ENCODE measurements at regions not wholly inside any gene's neighbourhood (a gene's known extent, or its start where the extent isn't known, plus 50 kb on each side); places are given as distances from the start of the nearest gene placed in this dataset.

DNA sequence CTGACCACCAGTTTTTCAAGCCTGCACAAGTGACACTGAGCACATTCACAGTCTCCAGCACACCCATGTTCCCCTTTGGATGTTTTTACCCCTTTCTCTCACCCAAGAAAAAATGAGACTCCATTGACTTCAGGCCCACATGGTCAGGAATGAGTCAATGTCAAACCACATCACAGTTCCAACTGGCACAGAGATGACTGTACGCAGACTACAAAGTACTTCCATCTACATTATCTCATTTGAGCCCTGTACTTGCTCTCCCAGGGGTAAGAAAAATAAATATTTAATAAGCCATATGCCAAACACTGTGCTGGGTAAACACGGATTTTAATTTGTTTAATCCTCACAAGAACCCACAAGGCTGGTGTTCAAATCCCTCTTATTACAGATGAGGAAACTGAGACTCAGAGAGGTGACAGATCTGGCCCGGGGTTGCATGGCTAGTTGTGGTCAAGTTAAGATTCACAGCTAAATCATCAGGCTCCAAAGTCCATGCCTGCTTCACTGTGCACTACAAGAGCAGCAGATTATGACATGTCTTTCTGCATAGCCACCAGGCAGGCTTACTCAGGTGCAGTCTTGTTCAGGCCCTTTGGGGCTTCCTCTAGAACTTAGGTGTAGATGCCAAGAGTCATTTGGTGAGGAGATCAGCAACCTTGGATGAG is 106.1 kb downstream of the TXNL1 start:
- no TSS peak for BruUV-seq (replicated peaks)
- Histone ChIP-seq H3K9me3 (ENCODE audit: control insufficient read depth, insufficient read depth, low read depth, low read length) (no peaks in the 10 kb centered on the region), H3K4me1 (ENCODE audit: control insufficient read depth, insufficient read depth, low read length) (no peaks in the 10 kb centered on the region), H3K27ac (ENCODE audit: low read length) (no peak overlapping the region), H3K36me3 (ENCODE audit: control insufficient read depth, insufficient read depth, low read length) (no peaks in the 10 kb centered on the region), H3K27me3 (ENCODE audit: control insufficient read depth, insufficient read depth, low read length) (no peaks in the 10 kb centered on the region), H3K4me3 (ENCODE audit: low read depth in 2 of 2, low read length in 2 of 2) (no peak overlapping the region)
- in situ Hi-C loops (cut with HindIII; ENCODE audit: low pct_unique_long_range_greater_than_20kb, low sequenced_read_pairs): no loop called here
- ChIA-PET POLR2A (no interaction called here), CTCF (no interaction called here)
- intact Hi-C loops (cut with micrococcal nuclease; ENCODE audit: unreplicated experiment): no loop called here
- no peak for TF ChIP-seq POLR2AphosphoS5 (IDR thresholded peaks at IDR 0.05; ENCODE audit: low read depth, low read length)
- no peak for TF ChIP-seq SIN3A (IDR thresholded peaks at IDR 0.05; ENCODE audit: borderline replicate concordance, insufficient read depth, low read depth, low read length)
- no peak for TF ChIP-seq TCF7L2 (IDR thresholded peaks at IDR 0.05; ENCODE audit: low read depth, low read length)
- TF ChIP-seq, protein P1, sequence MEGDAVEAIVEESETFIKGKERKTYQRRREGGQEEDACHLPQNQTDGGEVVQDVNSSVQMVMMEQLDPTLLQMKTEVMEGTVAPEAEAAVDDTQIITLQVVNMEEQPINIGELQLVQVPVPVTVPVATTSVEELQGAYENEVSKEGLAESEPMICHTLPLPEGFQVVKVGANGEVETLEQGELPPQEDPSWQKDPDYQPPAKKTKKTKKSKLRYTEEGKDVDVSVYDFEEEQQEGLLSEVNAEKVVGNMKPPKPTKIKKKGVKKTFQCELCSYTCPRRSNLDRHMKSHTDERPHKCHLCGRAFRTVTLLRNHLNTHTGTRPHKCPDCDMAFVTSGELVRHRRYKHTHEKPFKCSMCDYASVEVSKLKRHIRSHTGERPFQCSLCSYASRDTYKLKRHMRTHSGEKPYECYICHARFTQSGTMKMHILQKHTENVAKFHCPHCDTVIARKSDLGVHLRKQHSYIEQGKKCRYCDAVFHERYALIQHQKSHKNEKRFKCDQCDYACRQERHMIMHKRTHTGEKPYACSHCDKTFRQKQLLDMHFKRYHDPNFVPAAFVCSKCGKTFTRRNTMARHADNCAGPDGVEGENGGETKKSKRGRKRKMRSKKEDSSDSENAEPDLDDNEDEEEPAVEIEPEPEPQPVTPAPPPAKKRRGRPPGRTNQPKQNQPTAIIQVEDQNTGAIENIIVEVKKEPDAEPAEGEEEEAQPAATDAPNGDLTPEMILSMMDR (IDR thresholded peaks at IDR 0.05): no peak
- TF ChIP-seq, protein P2, sequence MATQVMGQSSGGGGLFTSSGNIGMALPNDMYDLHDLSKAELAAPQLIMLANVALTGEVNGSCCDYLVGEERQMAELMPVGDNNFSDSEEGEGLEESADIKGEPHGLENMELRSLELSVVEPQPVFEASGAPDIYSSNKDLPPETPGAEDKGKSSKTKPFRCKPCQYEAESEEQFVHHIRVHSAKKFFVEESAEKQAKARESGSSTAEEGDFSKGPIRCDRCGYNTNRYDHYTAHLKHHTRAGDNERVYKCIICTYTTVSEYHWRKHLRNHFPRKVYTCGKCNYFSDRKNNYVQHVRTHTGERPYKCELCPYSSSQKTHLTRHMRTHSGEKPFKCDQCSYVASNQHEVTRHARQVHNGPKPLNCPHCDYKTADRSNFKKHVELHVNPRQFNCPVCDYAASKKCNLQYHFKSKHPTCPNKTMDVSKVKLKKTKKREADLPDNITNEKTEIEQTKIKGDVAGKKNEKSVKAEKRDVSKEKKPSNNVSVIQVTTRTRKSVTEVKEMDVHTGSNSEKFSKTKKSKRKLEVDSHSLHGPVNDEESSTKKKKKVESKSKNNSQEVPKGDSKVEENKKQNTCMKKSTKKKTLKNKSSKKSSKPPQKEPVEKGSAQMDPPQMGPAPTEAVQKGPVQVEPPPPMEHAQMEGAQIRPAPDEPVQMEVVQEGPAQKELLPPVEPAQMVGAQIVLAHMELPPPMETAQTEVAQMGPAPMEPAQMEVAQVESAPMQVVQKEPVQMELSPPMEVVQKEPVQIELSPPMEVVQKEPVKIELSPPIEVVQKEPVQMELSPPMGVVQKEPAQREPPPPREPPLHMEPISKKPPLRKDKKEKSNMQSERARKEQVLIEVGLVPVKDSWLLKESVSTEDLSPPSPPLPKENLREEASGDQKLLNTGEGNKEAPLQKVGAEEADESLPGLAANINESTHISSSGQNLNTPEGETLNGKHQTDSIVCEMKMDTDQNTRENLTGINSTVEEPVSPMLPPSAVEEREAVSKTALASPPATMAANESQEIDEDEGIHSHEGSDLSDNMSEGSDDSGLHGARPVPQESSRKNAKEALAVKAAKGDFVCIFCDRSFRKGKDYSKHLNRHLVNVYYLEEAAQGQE (IDR thresholded peaks at IDR 0.05; ENCODE audit: insufficient read depth in 1 of 2, low read depth in 2 of 2, low read length in 1 of 2): no peak
- DNase-seq (ENCODE audit: low read depth, low spot score): no peak
- no peak for ATAC-seq

DNA sequence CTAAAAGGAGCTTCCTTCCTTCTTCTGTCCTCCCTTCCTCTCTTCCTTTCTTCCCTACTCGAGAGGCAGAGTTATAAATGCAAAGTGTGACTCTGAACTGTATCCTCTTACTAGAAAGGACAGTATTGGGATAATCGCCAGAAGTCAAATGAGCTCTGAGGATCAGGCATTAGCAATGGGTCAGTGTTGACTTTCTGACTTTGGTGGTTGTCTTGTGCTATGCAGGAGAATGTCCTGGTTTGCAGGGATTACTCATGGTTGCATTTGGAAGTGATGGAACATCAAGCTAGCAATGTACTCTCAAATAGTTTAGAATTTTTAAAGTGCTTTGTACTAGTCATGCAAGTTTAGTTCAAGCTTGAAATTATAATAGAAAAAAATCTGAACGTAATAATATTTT is 115.6 kb downstream of the TXNL1 start:
- Histone ChIP-seq H3K36me3 (ENCODE audit: control insufficient read depth, insufficient read depth, low read length) (no peaks in the 10 kb centered on the region), H3K4me1 (ENCODE audit: control insufficient read depth, insufficient read depth, low read length) (no peaks in the 10 kb centered on the region), H3K27ac (ENCODE audit: low read length) (no peak overlapping the region), H3K9me3 (ENCODE audit: control insufficient read depth, insufficient read depth, low read depth, low read length) (no peaks in the 10 kb centered on the region), H3K4me3 (ENCODE audit: low read depth in 2 of 2, low read length in 2 of 2) (no peak overlapping the region), H3K27me3 (ENCODE audit: control insufficient read depth, insufficient read depth, low read length) (no peaks in the 10 kb centered on the region)
- no peak for TF ChIP-seq POLR2AphosphoS5 (IDR thresholded peaks at IDR 0.05; ENCODE audit: low read depth, low read length)
- no peak for TF ChIP-seq TCF7L2 (IDR thresholded peaks at IDR 0.05; ENCODE audit: low read depth, low read length)
- TF ChIP-seq, protein P2 (IDR thresholded peaks at IDR 0.05; ENCODE audit: insufficient read depth in 1 of 2, low read depth in 2 of 2, low read length in 1 of 2): no peak
- ChIA-PET POLR2A (no interaction called here), CTCF (no interaction called here)
- in situ Hi-C loops (cut with HindIII; ENCODE audit: low pct_unique_long_range_greater_than_20kb, low sequenced_read_pairs): no loop called here
- ATAC-seq (no peak), DNase-seq (ENCODE audit: low read depth, low spot score) (no peak)
- intact Hi-C loops (cut with micrococcal nuclease; ENCODE audit: unreplicated experiment): no loop called here
- BruUV-seq (replicated peaks): no TSS peak

Measured in Panc1 (cell line).